ENCODE measurements at regions not wholly inside any gene's neighbourhood (a gene's known extent, or its start where the extent isn't known, plus 50 kb on each side); places are given as distances from the start of the nearest gene placed in this dataset.

- WGBS, result 46% methylated on average over 2 of the region's 2 CpGs
- intact Hi-C loops (cut with DNase I), result no loop called here
- no peaks in the 10 kb centered on the region for H3K4me1 ChIP-seq (replicated peaks)
- no peak overlapping the region for H3K4me3 ChIP-seq
- no peak overlapping the region for H3K27ac ChIP-seq
- H3K9me3 ChIP-seq, result no peaks in the 10 kb centered on the region
- TF ChIP-seq POLR2AphosphoS5 (IDR thresholded peaks at IDR 0.05) (no peak), CTCF (IDR thresholded peaks at IDR 0.05) (no peak), POLR2A (IDR thresholded peaks at IDR 0.05) (no peak)
- DNase-seq (ENCODE audit: low spot score), result no peak
- H3K36me3 ChIP-seq, result no peaks in the 10 kb centered on the region
- H3K27me3 ChIP-seq (replicated peaks; ENCODE audit: insufficient read depth), result no peaks in the 10 kb centered on the region
Observed at GRCh38 chr20:6940876-6941275, 173.4 kb downstream of the BMP2 start.

- 92% methylated on average over 2 of the region's 2 CpGs for WGBS
- DNase-seq (ENCODE audit: low spot score), result no peak
- no peak for TF ChIP-seq POLR2AphosphoS5 (IDR thresholded peaks at IDR 0.05)
- TF ChIP-seq POLR2A (IDR thresholded peaks at IDR 0.05), result no peak
- no peak for TF ChIP-seq CTCF (IDR thresholded peaks at IDR 0.05)
- H3K27me3 ChIP-seq (replicated peaks; ENCODE audit: insufficient read depth), result no peaks in the 10 kb centered on the region
- no peak overlapping the region for H3K4me3 ChIP-seq
- no peak overlapping the region for H3K27ac ChIP-seq
- H3K4me1 ChIP-seq (replicated peaks), result no peaks in the 10 kb centered on the region
- no peaks in the 10 kb centered on the region for H3K9me3 ChIP-seq
- intact Hi-C loops (cut with DNase I), result no loop called here
- H3K36me3 ChIP-seq, result no peaks in the 10 kb centered on the region
Observed at GRCh38 chr20:6941571-6941970, 174.1 kb downstream of the BMP2 start.

GRCh38 chr20:6942266-6942665 lies 174.8 kb downstream of the BMP2 start:
- Histone ChIP-seq H3K4me3 (no peak overlapping the region), H3K27ac (no peak overlapping the region), H3K36me3 (no peaks in the 10 kb centered on the region), H3K9me3 (no peaks in the 10 kb centered on the region), H3K4me1 (replicated peaks) (no peaks in the 10 kb centered on the region), H3K27me3 (replicated peaks; ENCODE audit: insufficient read depth) (no peaks in the 10 kb centered on the region)
- TF ChIP-seq POLR2AphosphoS5 (IDR thresholded peaks at IDR 0.05), result no peak
- intact Hi-C loops (cut with DNase I), result no loop called here
- no peak for DNase-seq (ENCODE audit: low spot score)
- WGBS, result 84% methylated on average over 3 of the region's 3 CpGs

GRCh38 chr20:6944292-6944691 lies 176.8 kb downstream of the BMP2 start:
- WGBS, result 96% methylated on average over 4 of the region's 4 CpGs
- Histone ChIP-seq H3K36me3 (no peaks in the 10 kb centered on the region), H3K4me3 (no peak overlapping the region), H3K9me3 (no peaks in the 10 kb centered on the region), H3K27me3 (replicated peaks; ENCODE audit: insufficient read depth) (no peaks in the 10 kb centered on the region), H3K27ac (no peak overlapping the region), H3K4me1 (replicated peaks) (no peaks in the 10 kb centered on the region)
- intact Hi-C loops (cut with DNase I), result no loop called here
- no peak for TF ChIP-seq POLR2AphosphoS5 (IDR thresholded peaks at IDR 0.05)
- no peak for TF ChIP-seq POLR2A (IDR thresholded peaks at IDR 0.05)
- TF ChIP-seq CTCF (IDR thresholded peaks at IDR 0.05), result no peak
- no peak for DNase-seq (ENCODE audit: low spot score)

GRCh38 chr20:6953611-6954010 lies 186.1 kb downstream of the BMP2 start:
- intact Hi-C loops (cut with DNase I), result no loop called here
- H3K36me3 ChIP-seq, result no peaks in the 10 kb centered on the region
- no peak overlapping the region for H3K4me3 ChIP-seq
- 79% methylated on average over 1 of the region's 1 CpG for WGBS
- DNase-seq (ENCODE audit: low spot score), result no peak
- H3K27ac ChIP-seq, result no peak overlapping the region
- no peaks in the 10 kb centered on the region for H3K4me1 ChIP-seq (replicated peaks)
- TF ChIP-seq POLR2AphosphoS5 (IDR thresholded peaks at IDR 0.05) (no peak), POLR2A (IDR thresholded peaks at IDR 0.05) (no peak), CTCF (IDR thresholded peaks at IDR 0.05) (no peak)
- H3K9me3 ChIP-seq, result no peaks in the 10 kb centered on the region
- no peaks in the 10 kb centered on the region for H3K27me3 ChIP-seq (replicated peaks; ENCODE audit: insufficient read depth)
